H1 (cell line): ENCODE measurements at regions not wholly inside any gene's neighbourhood (a gene's known extent, or its start where the extent isn't known, plus 50 kb on each side); places are given as distances from the start of the nearest gene placed in this dataset.

Experiments
- CTCF ChIA-PET: fragments of 300-600 bp; sonication (Branson Sonifier 250); formaldehyde crosslinking; loops from one replicate; lab custom pipeline; 2021; ENCODE audit not compliant: partially characterized antibody; lab: Charles Lee
- POLR2A ChIA-PET: fragments of 300-600 bp; sonication (Branson Sonifier 250); formaldehyde crosslinking; loops from one replicate; lab custom pipeline; 2021; ENCODE audit warnings: inconsistent platforms; ENCODE audit not compliant: partially characterized antibody; lab: Charles Lee
- DNase-seq, 2 experiments: peaks; one replicate each; pipeline versions ENCODE4 v3.0.0 to v3.0.0-alpha.2; 2010 to 2022; ENCODE audit warnings: low spot score in 2 of 2, low read depth in 1 of 2, mixed read lengths in 1 of 2
- FAIRE-seq: peaks from 2 replicates; lab custom pipeline; 2011; peaks lifted over from hg19 to GRCh38; lab: Jason Lieb, UNC
- H2AFZ ChIP-seq: 2 replicates; pipeline ENCODE4 v1.8.1; 2012; ENCODE audit warnings: low read length, inconsistent platforms
- H2AK5ac ChIP-seq: 2 replicates; pipeline ENCODE4 v1.6.1; 2013; ENCODE audit warnings: low read depth, low read length
- H2BK120ac ChIP-seq: replicated peaks from 2 replicates; pipeline ENCODE3; 2013; ENCODE audit warnings: low read depth, low read length, inconsistent platforms
- H2BK12ac ChIP-seq: 2 replicates; pipeline ENCODE4 v1.6.1; 2013; ENCODE audit warnings: low read depth, low read length
- H2BK15ac ChIP-seq: 2 replicates; pipeline ENCODE4 v1.6.1; 2013; ENCODE audit warnings: low read length
- H2BK20ac ChIP-seq: 2 replicates; pipeline ENCODE4 v1.6.1; 2013; ENCODE audit warnings: low read length
- H2BK5ac ChIP-seq: 2 replicates; pipeline ENCODE4 v1.6.1; 2013; ENCODE audit warnings: low read depth, low read length
- H3K14ac ChIP-seq: 2 replicates; pipeline ENCODE4 v1.6.1; 2013; ENCODE audit warnings: inconsistent platforms; ENCODE audit not compliant: insufficient read length
- H3K18ac ChIP-seq: 2 replicates; pipeline ENCODE4 v1.6.1; 2013; ENCODE audit warnings: low read length; ENCODE audit errors: extremely low read depth
- H3K23ac ChIP-seq: 2 replicates; pipeline ENCODE4 v1.6.1; 2013; ENCODE audit warnings: inconsistent platforms; ENCODE audit not compliant: insufficient read length
- H3K23me2 ChIP-seq: 2 replicates; pipeline ENCODE4 v1.6.1; 2013; ENCODE audit warnings: low read depth, low read length
- H3K27ac ChIP-seq: 2 replicates; pipeline ENCODE4 v1.6.1; 2011; ENCODE audit warnings: low read depth, low read length, inconsistent platforms
- H3K27me3 ChIP-seq, 4 experiments: replicated peaks in 1 of 4; 1 replicate in 1 of 4; 2 replicates in 3 of 4; pipeline versions ENCODE4 v1.6.1 to v1.8.1; 2011 to 2013; ENCODE audit warnings: low read length in 3 of 4, mild to moderate bottlenecking in 3 of 4, inconsistent platforms in 2 of 4, mixed read lengths in 2 of 4, moderate library complexity in 1 of 4; ENCODE audit not compliant: control insufficient read depth in 3 of 4, insufficient read depth in 3 of 4; ENCODE audit errors: extremely low read depth in 1 of 4
- H3K36me3 ChIP-seq, 4 experiments: 2 replicates each; pipeline versions ENCODE4 v1.6.1 to v1.8.1; 2011 to 2013; ENCODE audit warnings: mild to moderate bottlenecking in 4 of 4, low read length in 3 of 4, moderate library complexity in 2 of 4, control low read depth in 1 of 4, inconsistent platforms in 1 of 4; ENCODE audit not compliant: insufficient read depth in 4 of 4, control insufficient read depth in 2 of 4
- H3K4ac ChIP-seq: replicated peaks from 2 replicates; pipeline ENCODE3; 2013; ENCODE audit warnings: low read length, low read depth, mixed read lengths, inconsistent platforms; ENCODE audit not compliant: insufficient read length
- H3K4me1 ChIP-seq, 4 experiments: replicated peaks in 1 of 4; 1 replicate in 1 of 4; 2 replicates in 3 of 4; pipeline versions ENCODE4 v1.6.1 to v1.8.1; 2011 to 2013; ENCODE audit warnings: low read length in 3 of 4, inconsistent platforms in 2 of 4, mixed read lengths in 1 of 4; ENCODE audit not compliant: insufficient read depth in 4 of 4, control insufficient read depth in 3 of 4
- H3K4me2 ChIP-seq, 2 experiments: 2 replicates each; pipeline versions ENCODE4 v1.6.1 to v1.8.1; 2011 to 2013; ENCODE audit warnings: low read depth in 2 of 2, low read length in 2 of 2, control low read depth in 1 of 2, inconsistent platforms in 1 of 2, mild to moderate bottlenecking in 1 of 2; ENCODE audit not compliant: insufficient read depth in 1 of 2
- H3K4me3 ChIP-seq, 4 experiments: fragments of 200-600, 300-600 bp in 1 of 4; sonication (generic), shearing (Covaris generic), sonication (Bioruptor Twin) in 1 of 4; 2 replicates each; pipeline versions ENCODE4 v1.5.1 to v1.8.1; 2011 to 2016; ENCODE audit warnings: low read length in 4 of 4, low read depth in 3 of 4, control low read depth in 2 of 4, inconsistent platforms in 2 of 4, mild to moderate bottlenecking in 2 of 4, mixed read lengths in 1 of 4, moderate library complexity in 1 of 4; ENCODE audit not compliant: insufficient read depth in 2 of 4; ENCODE audit errors: extremely low read depth in 1 of 4
- H3K56ac ChIP-seq: replicated peaks from 2 replicates; pipeline ENCODE3; 2013; ENCODE audit warnings: low read depth, mild to moderate bottlenecking, mixed read lengths, low read length, inconsistent platforms; ENCODE audit not compliant: insufficient read length
- H3K79me1 ChIP-seq: 2 replicates; pipeline ENCODE4 v1.6.1; 2013; ENCODE audit warnings: low read depth, low read length, control low read depth
- H3K79me2 ChIP-seq, 2 experiments: 2 replicates each; pipeline versions ENCODE4 v1.6.1 to v1.8.1; 2012 to 2013; ENCODE audit warnings: low read length in 2 of 2, mild to moderate bottlenecking in 2 of 2, inconsistent platforms in 1 of 2; ENCODE audit not compliant: insufficient read depth in 2 of 2, control insufficient read depth in 1 of 2
- H3K9ac ChIP-seq, 4 experiments: replicated peaks in 1 of 4; 1 replicate in 1 of 4; 2 replicates in 3 of 4; pipeline versions ENCODE4 v1.6.1 to v1.8.1; 2011 to 2013; ENCODE audit warnings: low read depth in 3 of 4, low read length in 3 of 4, control low read depth in 2 of 4, mild to moderate bottlenecking in 2 of 4, moderate library complexity in 2 of 4, inconsistent platforms in 1 of 4; ENCODE audit errors: extremely low read depth in 1 of 4
- H3K9me3 ChIP-seq, 2 experiments: 2 replicates each; pipeline versions ENCODE4 v1.6.1 to v1.8.1; 2012 to 2013; ENCODE audit warnings: mild to moderate bottlenecking in 2 of 2, moderate library complexity in 2 of 2, control low read depth in 1 of 2, inconsistent platforms in 1 of 2, low read depth in 1 of 2, low read length in 1 of 2, mixed read lengths in 1 of 2; ENCODE audit not compliant: insufficient read depth in 2 of 2
- H4K20me1 ChIP-seq, 2 experiments: replicated peaks in 1 of 2; 2 replicates each; pipeline versions ENCODE3 to v1.8.1; 2011 to 2013; ENCODE audit warnings: inconsistent platforms in 2 of 2, low read length in 2 of 2, mild to moderate bottlenecking in 1 of 2; ENCODE audit not compliant: insufficient read depth in 2 of 2, control insufficient read depth in 1 of 2
- H4K5ac ChIP-seq: 2 replicates; pipeline ENCODE4 v1.6.1; 2013; ENCODE audit warnings: low read length, low read depth, mixed read lengths, inconsistent platforms; ENCODE audit not compliant: insufficient read length
- H4K8ac ChIP-seq: 2 replicates; pipeline ENCODE4 v1.8.0; 2013; ENCODE audit warnings: mild to moderate bottlenecking, moderate library complexity, low read length, inconsistent platforms; ENCODE audit not compliant: insufficient read depth; ENCODE audit errors: extremely low read depth
- H4K91ac ChIP-seq: replicated peaks from 2 replicates; pipeline ENCODE3; 2013; ENCODE audit warnings: low read length, mixed read lengths, inconsistent platforms; ENCODE audit not compliant: insufficient read length
- ATF3 ChIP-seq: IDR thresholded peaks from 2 replicates; pipeline ENCODE4 v1.6.1; 2011; ENCODE audit warnings: low read depth, mild to moderate bottlenecking, low read length; ENCODE audit not compliant: insufficient read depth
- E2F6 ChIP-seq: IDR thresholded peaks from 2 replicates; pipeline ENCODE4 v1.6.1; 2012; ENCODE audit warnings: inconsistent platforms
- FOSL1 ChIP-seq: IDR thresholded peaks from 2 replicates; pipeline ENCODE4 v1.6.1; 2011; ENCODE audit warnings: mild to moderate bottlenecking, low read depth, low read length, moderate library complexity; ENCODE audit not compliant: insufficient read depth
- NANOG ChIP-seq: IDR thresholded peaks from 2 replicates; pipeline ENCODE4 v1.6.1; 2011; ENCODE audit warnings: low read length, low read depth, mild to moderate bottlenecking, inconsistent platforms; ENCODE audit not compliant: insufficient read depth, poor library complexity, severe bottlenecking
- PHF8 ChIP-seq: fragments of 200-600 bp; sonication (generic); conservative IDR thresholded peaks from 2 replicates; pipeline ENCODE4 v1.7.1; 2012; ENCODE audit warnings: low read depth, mild to moderate bottlenecking, inconsistent platforms, low read length, moderate library complexity
- POU5F1 ChIP-seq: IDR thresholded peaks from 2 replicates; pipeline ENCODE4 v1.6.1; 2011; ENCODE audit warnings: low read depth, mild to moderate bottlenecking, low read length, moderate library complexity
- RBBP5 ChIP-seq: IDR thresholded peaks from 2 replicates; pipeline ENCODE4 v1.7.1; 2012; ENCODE audit warnings: low read depth, mild to moderate bottlenecking, inconsistent platforms, low read length, moderate library complexity, borderline replicate concordance
- RXRA ChIP-seq: IDR thresholded peaks from 2 replicates; pipeline ENCODE4 v1.6.1; 2011; ENCODE audit warnings: low read depth, mild to moderate bottlenecking, low read length, moderate library complexity; ENCODE audit not compliant: insufficient read depth
- TAF1 ChIP-seq: IDR thresholded peaks from 2 replicates; pipeline ENCODE4 v1.6.1; 2011; ENCODE audit warnings: mild to moderate bottlenecking, low read depth, low read length
- TCF12 ChIP-seq: IDR thresholded peaks from 2 replicates; pipeline ENCODE4 v1.6.1; 2011; ENCODE audit warnings: low read depth, mild to moderate bottlenecking, low read length
- WGBS, 2 experiments: shearing (Covaris generic) in 1 of 2; methylation state at CpG; one replicate each; pipeline versions ENCODE4 v1.1.6 to v1.1.7; 2013 to 2015; ENCODE audit warnings: low lambda C conversion rate in 2 of 2, mixed read lengths in 2 of 2, inconsistent platforms in 1 of 2, low coverage in 1 of 2, missing lambda C conversion rate in 1 of 2; ENCODE audit not compliant: insufficient replicate concordance in 2 of 2, insufficient coverage in 1 of 2, insufficient read length in 1 of 2; ENCODE audit errors: extremely low coverage in 1 of 2, missing lambda C conversion rate in 1 of 2; 5-methylcytosine and 5-hydroxymethylcytosine counted together

- H3K9me3 ChIP-seq: no peaks in the 10 kb centered on the region
- H3K4me1 ChIP-seq: peaks cover 0 to 10% (median 3%) of the 10 kb centered on the region in 4 experiments; a peak in 6 of 7 replicates
- H3K14ac ChIP-seq: no peak overlapping the region
- no peak overlapping the region for H3K18ac ChIP-seq
- H2BK12ac ChIP-seq: no peak overlapping the region
- no peaks in the 10 kb centered on the region for H3K36me3 ChIP-seq
- no peak overlapping the region for H3K4me2 ChIP-seq
- no peaks in the 10 kb centered on the region for H3K79me1 ChIP-seq
- 0 out of 2 replicates have a peak, but pooled peaks cover 1% of the 10 kb centered on the region for H3K23me2 ChIP-seq
- FAIRE-seq (no peak), DNase-seq (no peak)
- H2BK5ac ChIP-seq: no peak overlapping the region
- no peak overlapping the region for H2BK120ac ChIP-seq
- H3K9ac ChIP-seq: no peak overlapping the region
- H4K91ac ChIP-seq: no peak overlapping the region
- no peak overlapping the region for H3K56ac ChIP-seq
- no peak overlapping the region for H3K23ac ChIP-seq
- H3K4ac ChIP-seq: no peak overlapping the region
- WGBS, 2 experiments: 94% methylated on average over 7 of the region's 7 CpGs; no CpG with 5 or more reads in 1 of the 2 experiments
- no peak overlapping the region for H2BK15ac ChIP-seq
- no peak overlapping the region for H3K4me3 ChIP-seq
- POLR2A ChIA-PET: no interaction called here
- H4K5ac ChIP-seq: no peak overlapping the region
- no peaks in the 10 kb centered on the region for H4K20me1 ChIP-seq
- TF ChIP-seq NANOG (no peak), RXRA (no peak), POU5F1 (no peak), TAF1 (no peak), FOSL1 (no peak), PHF8 (no peak), E2F6 (no peak), TCF12 (no peak), RBBP5 (no peak), ATF3 (no peak)
- H2AK5ac ChIP-seq: no peak overlapping the region
- CTCF ChIA-PET: no interaction called here
- no peaks in the 10 kb centered on the region for H3K79me2 ChIP-seq
- H3K27me3 ChIP-seq: no peaks in the 10 kb centered on the region
- H3K27ac ChIP-seq: no peak overlapping the region
- no peak overlapping the region for H2AFZ ChIP-seq
- no peak overlapping the region for H2BK20ac ChIP-seq
- H4K8ac ChIP-seq: no peak overlapping the region
Observed at GRCh38 chr9:95609426-95609825, 92.7 kb upstream of the PTCH1 start.
